IMR-90 (cell line): ENCODE measurements at regions not wholly inside any gene's neighbourhood (a gene's known extent, or its start where the extent isn't known, plus 50 kb on each side); places are given as distances from the start of the nearest gene placed in this dataset.

ENCODE experiments used
- ATAC-seq: fragments of 200-7000 bp; cut with Tn5 transposase; 2 replicates; pipeline ENCODE4 v1.9.1; 2020; ENCODE audit warnings: low read depth, mild to moderate bottlenecking, moderate library complexity
- BruUV-seq: library from RNA; stranded (reverse); fragments of 400-500 nt; replicated peaks from 2 replicates; lab custom pipeline; 2021; lab: Mats Ljungman, UMichigan
- CTCF ChIA-PET: fragments of 300-600 bp; formaldehyde crosslinking; extraction: SDS; loops from one replicate; lab custom pipeline; 2021; ENCODE audit warnings: antibody characterized with exemption; lab: Yijun Ruan, JAX
- POLR2A ChIA-PET: fragments of 300-600 bp; sonication (Branson Sonifier 250); formaldehyde crosslinking; loops from one replicate; lab custom pipeline; 2022; ENCODE audit warnings: antibody characterized with exemption; ENCODE audit not compliant: unreplicated experiment; lab: Charles Lee
- DNase-seq: peaks from one replicate; pipeline ENCODE4 v3.0.0; 2013
- H2AFZ ChIP-seq: replicated peaks from 2 replicates; pipeline ENCODE3; 2013; ENCODE audit warnings: low read length, mild to moderate bottlenecking; ENCODE audit not compliant: poor library complexity
- H2AK5ac ChIP-seq: 2 replicates; pipeline ENCODE4 v1.6.1; 2013; ENCODE audit warnings: low read depth, low read length, inconsistent platforms
- H2AK9ac ChIP-seq: replicated peaks from 2 replicates; pipeline ENCODE3; 2013; ENCODE audit warnings: mild to moderate bottlenecking, low read depth, low read length, moderate library complexity; ENCODE audit not compliant: poor library complexity
- H2BK120ac ChIP-seq: 2 replicates; pipeline ENCODE4 v1.6.1; 2013; ENCODE audit warnings: low read depth, low read length, inconsistent platforms
- H2BK15ac ChIP-seq: 3 replicates; pipeline ENCODE4 v1.6.1; 2013; ENCODE audit warnings: low read depth, low read length, inconsistent platforms
- H2BK20ac ChIP-seq: 2 replicates; pipeline ENCODE4 v1.6.1; 2013; ENCODE audit warnings: low read depth, mild to moderate bottlenecking, inconsistent platforms, low read length, moderate library complexity
- H2BK5ac ChIP-seq: 2 replicates; pipeline ENCODE4 v1.6.1; 2013; ENCODE audit warnings: mild to moderate bottlenecking, low read depth, low read length, inconsistent platforms; ENCODE audit not compliant: poor library complexity, severe bottlenecking
- H3K14ac ChIP-seq: replicated peaks from 2 replicates; pipeline ENCODE4 v1.6.1; 2013; ENCODE audit warnings: low read depth, low read length, inconsistent platforms
- H3K18ac ChIP-seq: 2 replicates; pipeline ENCODE4 v1.6.1; 2013; ENCODE audit warnings: low read depth, low read length, control low read depth
- H3K23ac ChIP-seq: 2 replicates; pipeline ENCODE4 v1.6.1; 2013; ENCODE audit warnings: low read depth, low read length, inconsistent platforms
- H3K27ac ChIP-seq: 2 replicates; pipeline ENCODE4 v1.5.1; 2013; ENCODE audit warnings: mild to moderate bottlenecking, control low read depth, low read length; ENCODE audit not compliant: insufficient read depth
- H3K27me3 ChIP-seq: 2 replicates; pipeline ENCODE4 v1.6.1; 2013; ENCODE audit warnings: low read length; ENCODE audit not compliant: control insufficient read depth, insufficient read depth
- H3K36me3 ChIP-seq: 2 replicates; pipeline ENCODE4 v1.6.1; 2013; ENCODE audit warnings: low read length, mixed read lengths; ENCODE audit not compliant: control insufficient read depth, insufficient read depth
- H3K4ac ChIP-seq: 2 replicates; pipeline ENCODE4 v1.6.1; 2013; ENCODE audit warnings: low read depth, low read length, inconsistent platforms
- H3K4me1 ChIP-seq: 2 replicates; pipeline ENCODE4 v1.6.1; 2013; ENCODE audit warnings: low read length, mixed read lengths; ENCODE audit not compliant: control insufficient read depth, insufficient read depth
- H3K4me2 ChIP-seq: 2 replicates; pipeline ENCODE4 v1.6.1; 2013; ENCODE audit warnings: low read depth, mild to moderate bottlenecking, control low read depth, low read length, moderate library complexity
- H3K4me3 ChIP-seq: 2 replicates; pipeline ENCODE4 v1.5.1; 2013; ENCODE audit warnings: low read depth, mild to moderate bottlenecking, control low read depth, low read length, moderate library complexity; ENCODE audit not compliant: insufficient read depth
- H3K56ac ChIP-seq: 2 replicates; pipeline ENCODE4 v1.6.1; 2013; ENCODE audit warnings: low read length, inconsistent platforms; ENCODE audit not compliant: insufficient read depth; ENCODE audit errors: extremely low read depth
- H3K79me1 ChIP-seq, 2 experiments: 2 replicates each; pipeline ENCODE4 v1.6.1; 2013; ENCODE audit warnings: low read length in 2 of 2, inconsistent platforms in 1 of 2, low read depth in 1 of 2
- H3K9ac ChIP-seq: 2 replicates; pipeline ENCODE4 v1.6.1; 2013; ENCODE audit warnings: low read depth, low read length, control low read depth
- H3K9me1 ChIP-seq: 2 replicates; pipeline ENCODE4 v1.6.1; 2013; ENCODE audit warnings: low read length, inconsistent platforms; ENCODE audit not compliant: insufficient read depth
- H3K9me3 ChIP-seq: 2 replicates; pipeline ENCODE4 v1.6.1; 2013; ENCODE audit warnings: low read length; ENCODE audit not compliant: control insufficient read depth, insufficient read depth
- H4K20me1 ChIP-seq: 2 replicates; pipeline ENCODE4 v1.6.1; 2013; ENCODE audit warnings: low read length, inconsistent platforms; ENCODE audit not compliant: insufficient read depth
- H4K5ac ChIP-seq: 2 replicates; pipeline ENCODE4 v1.6.1; 2013; ENCODE audit warnings: mild to moderate bottlenecking, low read depth, low read length, control low read depth
- H4K8ac ChIP-seq, 2 experiments: 2 replicates each; pipeline ENCODE4 v1.6.1; 2013; ENCODE audit warnings: low read depth in 2 of 2, low read length in 2 of 2, control low read depth in 1 of 2, inconsistent platforms in 1 of 2
- H4K91ac ChIP-seq: 2 replicates; pipeline ENCODE4 v1.6.1; 2013; ENCODE audit warnings: low read depth, low read length, inconsistent platforms; ENCODE audit not compliant: insufficient read depth
- CTCF ChIP-seq: conservative IDR thresholded peaks from 2 replicates; pipeline ENCODE4 v1.5.1; 2012; ENCODE audit warnings: mild to moderate bottlenecking, low read depth, low read length, improper control_type of control experiment
- FOS ChIP-seq: fragments of 150-350 bp; IDR thresholded peaks from 2 replicates; pipeline ENCODE4 v1.6.1; 2016; ENCODE audit warnings: low read depth, low read length
- MAZ ChIP-seq: IDR thresholded peaks from 2 replicates; pipeline ENCODE4 v1.6.1; 2012; ENCODE audit warnings: low read depth, mild to moderate bottlenecking, low read length, improper control_type of control experiment, moderate library complexity, borderline replicate concordance
- POLR2A ChIP-seq: IDR thresholded peaks from 2 replicates; pipeline ENCODE4 v1.6.1; 2012; ENCODE audit warnings: mild to moderate bottlenecking, low read depth, low read length
- RAD21 ChIP-seq: IDR thresholded peaks from 2 replicates; pipeline ENCODE4 v1.6.1; 2012; ENCODE audit warnings: low read length, improper control_type of control experiment
- RCOR1 ChIP-seq: IDR thresholded peaks from 2 replicates; pipeline ENCODE4 v1.6.1; 2012; ENCODE audit warnings: mild to moderate bottlenecking, low read length, improper control_type of control experiment; ENCODE audit not compliant: insufficient replicate concordance
- WGBS, 2 experiments: methylation state at CpG; one replicate each; pipeline versions ENCODE4 v1.1.5 to v1.1.7; 2013; ENCODE audit warnings: missing lambda C conversion rate in 2 of 2; ENCODE audit not compliant: insufficient read length in 1 of 2; ENCODE audit errors: extremely low coverage in 2 of 2; 5-methylcytosine and 5-hydroxymethylcytosine counted together
- dilution Hi-C: fragments of 300-500 bp; cut with HindIII; formaldehyde crosslinking; loops from one replicate; pipeline ENCODE4 v1.14.3; 2018; ENCODE audit warnings: low sequenced_read_pairs; ENCODE audit not compliant: unreplicated experiment
- in situ Hi-C: fragments of 300-500 bp; cut with MboI; formaldehyde crosslinking; loops from 3 replicates; pipeline ENCODE4 v1.14.3; 2019; ENCODE audit warnings: low sequenced_read_pairs, inconsistent platforms, mixed read lengths
- intact Hi-C: fragments of 100-400 bp; cut with micrococcal nuclease; formaldehyde crosslinking; loops from 2 replicates; pipeline ENCODE4 v1.10.0; 2022

GRCh38 chr3:5633960-5634359 lies 446.5 kb downstream of the EDEM1 start:
- H2BK120ac ChIP-seq: no peak overlapping the region
- no peak overlapping the region for H3K4me2 ChIP-seq
- H3K23ac ChIP-seq: no peak overlapping the region
- H3K79me1 ChIP-seq: no peaks in the 10 kb centered on the region
- no peak overlapping the region for H2AK9ac ChIP-seq
- no TSS peak for BruUV-seq
- H4K8ac ChIP-seq: no peak overlapping the region
- no peaks in the 10 kb centered on the region for H3K9me1 ChIP-seq
- H2AK5ac ChIP-seq: no peak overlapping the region
- no peak overlapping the region for H2BK20ac ChIP-seq
- no peaks in the 10 kb centered on the region for H3K27me3 ChIP-seq
- H3K56ac ChIP-seq: no peak overlapping the region
- in situ Hi-C loops: no loop called here
- no peak overlapping the region for H3K4ac ChIP-seq
- H3K9ac ChIP-seq: no peak overlapping the region
- H2BK5ac ChIP-seq: no peak overlapping the region
- intact Hi-C loops: no loop called here
- no peak overlapping the region for H2AFZ ChIP-seq
- no peak overlapping the region for H4K91ac ChIP-seq
- no peak overlapping the region for H2BK15ac ChIP-seq
- H3K4me1 ChIP-seq: no peaks in the 10 kb centered on the region
- ChIA-PET CTCF (no interaction called here), POLR2A (no interaction called here)
- H3K18ac ChIP-seq: no peak overlapping the region
- H3K27ac ChIP-seq: no peak overlapping the region
- no peak overlapping the region for H3K14ac ChIP-seq
- no peak for TF ChIP-seq CTCF
- TF ChIP-seq FOS: no peak
- TF ChIP-seq RCOR1: no peak
- TF ChIP-seq POLR2A: no peak
- no peak for TF ChIP-seq RAD21
- TF ChIP-seq MAZ: no peak
- H3K9me3 ChIP-seq: peaks cover 13% of the 10 kb centered on the region
- H3K36me3 ChIP-seq: no peaks in the 10 kb centered on the region
- DNase-seq: no peak
- H4K20me1 ChIP-seq: no peaks in the 10 kb centered on the region
- no peak overlapping the region for H4K5ac ChIP-seq
- dilution Hi-C loops: no loop called here
- WGBS, 2 experiments: 36% methylated on average over 2 of the region's 10 CpGs; no CpG with 5 or more reads in 1 of the 2 experiments
- H3K4me3 ChIP-seq: no peak overlapping the region
- no peak for ATAC-seq
